NCI-H774 (cell line): ENCODE measurements at regions not wholly inside any gene's neighbourhood (a gene's known extent, or its start where the extent isn't known, plus 50 kb on each side); places are given as distances from the start of the nearest gene placed in this dataset.
A peak's percentile ranks its signal among the peaks of the same experiment; 100 is the strongest.

Experiments
- DNase-seq: peaks from one replicate; lab custom pipeline; 2025; lab: John Stamatoyannopoulos, UW

DNA sequence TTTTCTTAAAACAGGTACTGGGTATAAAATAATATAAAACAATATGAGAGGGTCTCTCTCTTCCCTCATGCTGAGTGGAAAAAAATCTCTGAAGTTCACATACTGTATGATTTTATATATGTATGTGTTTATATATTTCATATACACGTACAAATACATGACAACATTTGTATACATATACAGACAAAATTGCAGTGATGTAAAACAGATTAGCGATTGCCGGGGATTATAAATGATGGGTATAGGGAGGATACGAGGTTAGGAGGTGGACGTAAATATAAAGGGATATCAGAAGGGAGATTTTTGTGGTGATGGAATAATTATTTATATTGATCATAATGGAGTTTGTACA is 194.8 kb upstream of the PRSS16 start:
- DNase-seq, result no peak

DNA sequence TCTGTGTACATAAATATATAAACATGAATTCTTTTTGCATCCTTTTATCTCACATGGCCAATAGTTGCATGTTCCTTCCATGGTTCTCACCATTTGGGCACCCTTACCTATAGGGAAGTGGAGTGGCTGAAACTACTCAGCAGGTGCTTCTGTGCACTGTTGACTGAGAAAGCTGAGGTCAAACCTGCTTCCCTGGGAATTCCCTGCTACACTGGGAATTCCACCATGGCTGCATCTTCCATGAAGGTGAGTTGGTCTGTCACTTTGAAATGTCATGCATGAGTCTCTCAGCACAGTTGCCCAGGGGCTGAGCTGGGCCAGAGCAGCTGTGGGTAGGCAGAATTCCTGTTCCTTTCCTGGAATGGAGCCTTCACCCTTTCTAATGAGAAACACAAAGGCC is 193.8 kb upstream of the PRSS16 start:
- DNase-seq, result no peak

DNA sequence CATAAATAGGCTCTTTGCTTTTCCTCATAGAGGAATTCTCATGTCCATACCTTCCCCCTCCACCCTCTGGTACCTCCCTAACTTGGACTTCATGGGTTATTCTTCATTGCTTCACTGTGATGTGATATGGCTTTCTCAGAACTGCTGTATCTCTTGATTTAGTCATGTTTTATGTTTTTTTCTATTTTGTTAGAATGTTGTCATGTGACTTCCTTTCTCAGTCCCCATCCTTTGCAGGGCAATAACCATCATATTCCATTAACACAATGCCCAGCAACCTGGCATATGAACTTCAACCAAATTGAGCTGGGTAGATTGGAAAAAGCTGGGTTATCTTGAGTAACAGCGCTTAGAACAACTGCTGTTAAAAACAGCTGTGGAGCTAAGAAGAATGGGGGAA is 190.9 kb upstream of the PRSS16 start:
- DNase-seq, result no peak

DNA sequence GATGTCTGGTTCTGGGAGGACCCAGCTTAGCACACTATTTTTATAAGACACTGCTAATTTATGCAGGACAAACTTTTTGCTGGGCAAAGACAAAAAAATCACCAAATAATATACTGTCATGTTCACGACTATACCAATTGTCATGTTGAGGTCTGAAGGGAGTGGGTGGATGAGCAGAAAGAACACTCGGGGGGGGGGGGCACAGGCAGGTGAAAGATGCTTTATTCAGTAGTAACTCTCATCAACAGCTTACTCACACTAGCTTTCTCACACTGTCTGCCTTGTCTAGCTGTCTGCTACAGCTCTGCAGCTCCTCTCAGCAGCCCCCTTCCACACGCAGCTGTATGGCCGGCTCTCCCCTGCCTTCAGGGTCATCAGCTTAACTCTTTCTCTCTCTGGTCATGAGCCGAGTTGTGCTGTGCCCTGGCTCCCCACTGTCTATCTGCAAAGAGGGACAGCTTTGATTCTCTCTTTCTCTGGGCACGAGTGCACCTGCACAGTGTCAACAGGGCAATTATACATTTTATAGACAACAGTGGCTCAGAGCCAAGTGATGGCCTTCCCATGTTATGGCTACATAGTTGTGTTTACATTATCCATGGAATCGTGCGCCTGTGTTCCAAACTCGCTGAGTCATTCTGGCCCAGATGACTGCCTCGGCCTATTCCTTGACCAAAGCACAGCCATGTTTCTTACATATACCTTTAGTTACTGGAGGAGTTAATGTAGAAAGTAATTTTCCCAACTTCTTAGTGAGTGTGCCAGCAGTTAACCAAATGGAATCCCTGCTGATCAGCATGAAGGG is 187.7 kb upstream of the PRSS16 start:
- DNase-seq, result peak; percentile 80

DNA sequence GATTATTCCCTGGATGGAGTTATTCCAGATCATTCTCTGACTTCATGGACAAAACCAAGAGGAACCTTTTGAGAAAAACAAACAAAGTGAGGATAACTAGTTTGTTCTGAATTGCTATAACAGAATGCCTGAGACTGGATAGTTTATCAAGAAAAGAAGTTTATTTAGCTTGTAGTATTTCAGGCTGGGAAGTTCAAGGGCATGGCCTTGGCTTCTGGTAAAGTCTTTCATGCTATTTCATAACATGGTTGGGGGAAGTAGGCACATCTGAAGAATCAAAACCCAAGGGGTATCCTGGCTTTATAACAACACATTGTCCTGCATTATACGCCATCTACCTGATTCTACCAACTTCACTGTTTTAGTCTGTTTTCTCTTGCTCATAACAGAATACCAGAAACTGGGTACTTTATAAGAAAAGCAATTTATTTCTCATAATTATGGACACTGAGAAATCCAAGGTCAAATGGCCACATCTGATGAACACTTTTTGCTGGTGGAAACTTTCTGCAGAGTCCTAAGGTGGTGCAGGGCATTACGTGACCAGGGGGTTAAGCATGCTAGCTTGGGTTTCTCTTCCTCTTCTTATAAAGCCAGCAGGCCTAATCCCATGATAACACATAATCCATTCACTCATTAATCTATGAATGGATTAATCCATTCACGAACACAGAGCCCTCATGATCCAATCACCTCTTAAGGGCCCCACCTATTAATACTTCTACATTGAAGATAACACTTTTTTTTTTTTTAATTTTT is 186.1 kb upstream of the PRSS16 start:
- DNase-seq, result no peak

DNA sequence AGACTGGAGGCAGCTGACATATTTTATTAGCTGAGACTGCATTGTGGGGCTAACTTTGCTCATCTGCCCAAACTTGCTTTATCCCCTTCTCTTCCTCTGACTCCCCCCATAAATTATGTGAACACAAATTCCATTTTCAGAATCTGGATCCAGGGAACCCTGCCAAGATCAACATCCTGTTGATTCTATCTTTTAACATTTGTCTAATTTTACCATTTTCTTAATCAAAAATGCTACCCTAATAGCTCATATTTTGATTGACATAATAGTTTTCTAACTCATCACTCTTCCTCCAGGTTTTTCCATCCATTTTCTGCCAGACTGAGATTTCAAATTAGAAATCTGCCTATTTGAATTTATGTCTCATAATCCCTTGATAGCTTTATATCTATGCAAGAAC is 184.7 kb upstream of the PRSS16 start:
- no peak for DNase-seq

DNA sequence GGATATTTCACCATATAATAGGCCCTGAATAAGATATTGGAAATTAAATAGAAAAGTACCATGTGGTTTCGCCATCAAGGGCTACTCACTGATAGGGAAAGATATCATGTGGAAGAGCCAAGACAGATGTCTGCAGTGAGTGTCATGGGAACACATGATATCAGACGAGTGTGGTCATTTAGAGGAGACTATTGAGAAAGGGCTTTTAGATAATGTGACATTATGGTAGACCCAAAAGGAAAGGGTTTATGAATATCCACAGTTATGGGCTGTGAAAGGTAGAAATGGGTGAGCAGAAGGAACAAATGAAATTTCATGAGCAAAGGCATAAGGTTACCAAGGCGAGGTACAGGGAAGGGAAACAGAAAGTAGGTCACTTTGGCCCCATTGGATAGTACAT is 182.3 kb upstream of the PRSS16 start:
- DNase-seq, result no peak

DNA sequence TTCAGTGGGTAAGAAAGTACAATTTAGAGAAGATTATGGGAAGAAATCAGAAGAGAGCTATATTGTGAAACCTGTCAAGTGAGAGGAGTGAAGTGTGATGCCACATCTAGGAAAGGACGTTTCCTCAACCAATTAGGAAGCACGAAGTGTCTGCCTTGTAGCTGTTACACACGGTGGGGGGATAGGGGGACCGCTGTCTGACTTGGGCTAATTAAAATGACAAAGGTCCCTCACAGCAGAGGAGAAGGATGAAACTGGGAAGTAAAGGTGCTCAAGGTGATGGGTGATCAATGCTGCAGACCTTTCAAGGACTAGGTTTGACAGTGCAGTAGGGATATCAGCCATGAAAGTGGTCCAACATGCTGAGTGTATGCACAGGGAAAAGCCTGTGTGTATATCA is 181.1 kb upstream of the PRSS16 start:
- DNase-seq, result no peak

DNA sequence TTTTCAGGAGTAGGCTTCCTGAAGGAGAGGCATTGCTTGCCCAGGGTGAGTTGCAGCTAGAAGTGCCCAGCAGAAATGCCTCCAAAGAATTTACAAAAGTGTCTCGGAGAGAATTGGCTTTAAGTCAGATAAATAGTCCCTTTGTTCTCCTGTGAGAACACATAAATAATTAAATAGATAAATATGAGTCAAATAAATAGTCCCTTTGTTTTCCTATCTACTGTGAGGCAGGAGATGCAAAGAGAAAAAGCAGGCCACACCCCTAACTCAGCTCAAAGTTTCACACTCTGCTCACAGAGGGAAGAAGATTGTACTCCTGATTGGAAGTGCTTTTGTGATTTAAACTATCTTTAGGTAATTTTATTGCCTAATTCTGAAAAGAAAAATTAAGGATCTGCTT is 180.7 kb upstream of the PRSS16 start:
- no peak for DNase-seq

DNA sequence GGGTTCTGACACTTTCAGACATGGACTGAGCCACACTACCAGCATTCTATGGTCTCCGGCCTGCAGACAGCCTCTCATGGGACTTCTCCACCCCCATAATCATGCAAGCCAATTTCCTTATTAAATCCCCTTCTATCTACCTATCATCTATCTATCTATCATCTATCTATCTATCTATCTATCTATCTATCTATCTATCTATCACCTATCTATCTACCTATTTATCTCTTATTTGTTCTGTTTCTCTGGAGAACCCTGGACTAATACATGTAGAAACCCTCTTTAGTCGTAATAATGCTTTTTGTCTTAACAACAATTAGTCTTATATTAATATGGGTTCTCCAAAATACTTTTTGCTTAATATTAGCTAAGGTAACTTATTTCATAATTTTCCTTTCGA is 174.1 kb upstream of the PRSS16 start:
- no peak for DNase-seq

DNA sequence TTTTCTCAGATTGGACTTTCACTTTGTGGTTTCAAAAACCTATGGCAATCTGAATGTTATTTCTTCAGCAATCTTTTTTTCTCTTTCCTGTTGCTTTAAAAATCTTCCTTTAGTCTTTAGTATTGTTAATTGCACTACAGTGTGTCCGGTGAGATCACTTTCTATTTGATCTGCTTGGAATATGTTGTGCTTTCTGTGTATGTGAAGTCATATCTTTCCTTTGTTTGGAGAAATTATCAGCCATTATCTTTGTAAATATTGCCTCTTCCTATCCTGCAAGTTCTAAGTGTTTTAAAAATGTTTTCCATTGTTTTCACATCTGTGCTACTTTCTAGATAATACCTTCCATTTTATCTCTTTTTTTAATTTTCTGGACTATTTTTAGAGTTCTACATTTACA is 171.4 kb upstream of the PRSS16 start:
- peak; percentile 20 for DNase-seq

DNA sequence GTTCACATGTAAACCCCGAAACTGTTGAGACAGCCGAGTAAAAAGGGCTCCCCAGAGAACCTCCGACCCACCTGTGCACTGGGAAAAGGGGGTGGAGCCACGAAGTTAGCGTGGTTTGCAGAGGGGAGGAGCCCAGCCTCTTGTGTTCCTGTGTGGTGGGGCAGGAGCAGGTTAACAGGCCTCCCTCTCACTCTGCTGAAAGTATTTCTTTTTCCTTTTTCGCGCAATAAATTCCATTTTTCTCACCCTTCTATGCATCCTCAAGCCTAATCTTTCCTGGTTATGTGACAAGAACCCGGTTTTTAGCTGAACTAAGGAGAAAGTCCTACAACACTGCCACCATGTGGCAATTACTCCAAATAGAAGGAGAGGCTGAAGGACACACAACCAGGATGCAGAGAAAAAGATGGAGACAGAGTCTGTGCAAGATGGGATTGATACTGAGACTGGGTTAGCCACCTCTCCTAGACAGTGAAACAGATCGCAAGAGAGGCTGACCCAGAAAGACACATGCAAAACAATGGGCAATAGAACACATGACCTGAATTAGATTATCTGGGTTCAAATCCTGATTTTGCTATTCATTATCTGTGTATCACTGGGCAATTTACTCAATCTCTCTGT is 168.7 kb upstream of the PRSS16 start:
- peak; percentile 74 for DNase-seq

DNA sequence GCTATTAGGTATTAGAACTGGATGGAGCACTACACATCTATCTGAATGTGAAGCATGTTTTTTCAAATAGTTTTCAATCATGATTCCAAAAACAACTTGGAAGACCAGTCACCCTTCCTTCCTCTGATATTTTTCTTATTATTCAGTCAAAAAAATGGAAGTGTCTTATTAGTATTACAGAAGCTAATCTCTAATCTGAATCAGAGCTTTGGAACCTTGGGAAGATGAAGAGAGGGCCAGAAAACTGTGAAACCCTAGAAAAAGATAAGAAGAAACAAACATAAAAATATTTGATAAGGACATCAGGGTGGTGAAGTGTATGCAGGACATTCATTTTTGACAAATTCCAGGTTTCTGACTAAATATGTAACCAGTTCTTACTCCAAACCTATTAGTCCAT is 166.3 kb upstream of the PRSS16 start:
- no peak for DNase-seq

DNA sequence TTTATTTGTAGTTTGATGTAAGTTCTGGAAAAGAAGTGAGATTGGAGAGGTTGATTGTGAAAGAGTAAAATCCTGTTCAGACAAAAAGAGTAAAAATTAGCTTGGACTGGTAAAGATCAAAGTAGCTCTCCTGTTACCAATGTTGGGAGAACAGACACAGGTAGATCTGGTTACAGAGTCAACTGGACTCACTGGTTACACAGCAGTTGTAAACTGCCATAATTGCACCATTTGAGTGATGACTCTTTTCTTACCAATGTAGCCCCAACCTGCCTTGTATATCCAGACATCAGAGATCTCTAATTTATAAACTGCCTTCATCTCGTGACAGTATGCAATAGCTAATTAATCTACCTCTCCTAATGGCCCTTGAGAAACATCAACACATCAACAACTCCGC is 165.6 kb upstream of the PRSS16 start:
- DNase-seq, result peak; percentile 31

DNA sequence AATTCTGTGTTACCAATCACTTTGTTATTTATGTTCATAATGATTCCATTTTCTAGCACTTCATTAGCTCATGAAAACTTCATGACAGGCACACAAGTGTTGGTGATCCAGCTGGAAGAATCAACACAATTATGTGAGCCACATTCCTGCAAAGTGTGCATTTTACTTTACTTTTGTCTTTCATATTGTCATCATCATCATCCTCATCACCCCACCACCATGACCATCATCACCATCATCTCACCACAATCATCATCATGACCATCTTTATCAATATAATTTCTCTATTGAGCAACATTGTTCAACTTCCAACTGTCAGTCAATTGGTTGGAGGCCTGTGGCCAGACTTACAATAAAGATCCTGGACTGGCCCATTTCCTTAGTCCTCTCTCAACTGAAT is 159.4 kb upstream of the PRSS16 start:
- no peak for DNase-seq

DNA sequence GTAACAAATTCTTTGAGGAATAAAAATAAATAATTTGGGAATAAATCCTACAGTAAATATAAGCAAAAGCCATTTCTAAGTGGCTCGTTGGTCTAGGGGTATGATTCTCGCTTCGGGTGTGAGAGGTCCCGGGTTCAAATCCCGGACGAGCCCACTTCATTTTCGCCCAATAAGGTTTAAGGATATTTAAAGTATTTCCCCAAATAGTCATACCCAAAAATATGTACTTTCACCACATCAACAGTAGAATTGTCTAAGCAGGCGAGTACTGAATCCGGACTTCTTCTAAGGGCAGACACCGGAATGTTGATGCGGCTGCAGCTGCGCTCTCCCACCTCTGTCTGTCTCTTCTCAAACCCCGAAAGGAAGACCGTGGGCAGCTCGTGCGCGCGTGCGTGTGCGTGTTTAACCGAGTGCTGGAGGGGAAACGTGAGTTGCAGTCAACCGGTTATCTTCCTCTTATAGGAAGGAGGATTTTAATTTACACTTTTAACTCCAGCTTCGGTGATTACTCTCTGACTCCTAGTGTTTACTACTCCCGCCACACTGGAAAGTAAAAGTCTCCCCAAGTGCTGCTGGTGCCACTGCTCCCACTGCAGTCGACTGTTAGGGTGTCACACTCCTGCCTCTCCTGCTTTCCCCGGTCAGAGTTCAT is 155.7 kb upstream of the PRSS16 start:
- DNase-seq, result no peak

DNA sequence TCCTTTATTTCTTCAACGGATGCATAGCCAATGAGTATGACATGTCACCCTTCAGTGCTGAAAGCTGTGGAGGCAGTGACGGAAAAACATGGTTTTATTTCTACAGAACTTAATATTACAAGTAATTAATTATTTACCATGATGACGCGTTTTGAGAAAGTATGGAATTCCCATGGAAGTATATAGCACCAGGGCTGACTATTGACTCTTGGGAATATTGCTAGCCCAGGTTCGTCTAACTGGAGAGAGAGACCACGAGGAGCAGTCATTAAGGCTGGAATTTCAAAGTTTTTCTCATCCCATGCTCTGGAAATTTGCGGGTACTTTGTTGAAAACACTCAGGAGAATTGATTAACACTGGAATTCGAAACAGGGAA is 155.2 kb upstream of the PRSS16 start:
- DNase-seq, result no peak

DNA sequence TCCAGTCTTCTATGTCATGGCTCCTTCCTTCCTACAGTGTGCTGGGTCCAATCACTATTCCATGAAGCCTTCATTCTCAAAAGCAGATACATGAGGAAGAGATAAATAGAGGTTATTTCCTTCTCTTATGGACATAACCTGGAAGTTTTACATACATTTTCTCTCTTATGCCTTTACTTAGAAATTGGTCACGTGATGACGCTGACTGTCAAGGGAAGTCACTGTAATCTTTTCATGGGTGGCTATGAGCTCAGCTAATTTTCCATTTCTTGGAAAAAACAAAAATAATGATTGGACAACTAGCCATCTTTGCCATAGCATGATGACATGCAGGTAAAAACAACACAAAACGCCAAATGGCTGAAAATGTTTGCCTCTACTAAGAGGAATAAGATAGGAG is 151.6 kb upstream of the PRSS16 start:
- DNase-seq, result no peak

DNA sequence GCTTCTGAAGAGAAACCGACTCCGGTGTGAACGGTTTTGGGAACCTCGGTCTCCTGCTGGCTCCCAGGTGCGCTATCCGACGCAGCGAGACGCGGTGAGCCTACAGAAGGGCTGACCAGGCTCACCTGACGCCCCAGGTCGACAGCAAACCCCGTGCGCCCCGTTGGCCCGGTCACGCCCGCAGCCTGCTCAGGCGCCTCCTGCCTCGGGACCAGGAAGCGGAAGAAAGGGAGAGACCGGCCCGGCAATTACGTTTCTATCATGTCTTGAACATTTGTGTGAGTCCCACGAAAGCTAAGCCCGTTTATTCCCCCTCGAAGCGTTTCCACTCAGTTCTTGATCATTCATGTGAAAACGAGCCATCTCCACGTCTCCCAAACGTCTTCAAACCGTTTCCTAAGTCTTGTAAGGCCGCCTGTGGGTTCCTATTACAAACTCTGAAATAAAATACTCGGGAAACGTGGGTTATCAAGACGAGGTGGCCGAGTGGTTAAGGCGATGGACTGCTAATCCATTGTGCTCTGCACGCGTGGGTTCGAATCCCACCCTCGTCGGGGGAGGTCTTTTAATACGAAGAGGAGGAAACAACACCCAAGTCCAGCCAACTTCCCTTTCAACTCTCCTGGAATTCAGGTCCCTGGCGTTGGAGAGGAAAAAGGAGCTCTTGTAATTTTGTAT is 150.5 kb upstream of the PRSS16 start:
- DNase-seq, result no peak

DNA sequence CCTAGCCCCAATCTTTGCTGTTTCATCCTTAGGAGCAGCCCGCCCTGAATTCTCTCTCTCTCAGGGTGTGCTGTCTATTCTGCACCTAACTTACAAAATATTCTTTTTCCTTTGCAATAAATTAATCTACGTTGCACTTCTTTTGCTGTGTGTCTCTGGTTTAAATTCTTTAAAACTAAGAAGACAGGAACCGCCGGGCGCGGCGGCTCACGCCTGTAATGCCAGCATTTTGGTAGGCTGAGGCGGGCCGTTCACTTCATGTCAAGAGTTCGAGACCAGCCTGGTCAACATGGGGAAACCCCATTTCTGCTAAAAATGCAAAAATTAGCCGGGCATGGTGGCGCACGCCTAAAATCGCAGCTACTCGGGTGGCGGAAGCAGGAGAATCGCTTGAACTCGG is 148.5 kb upstream of the PRSS16 start:
- DNase-seq, result no peak

DNA sequence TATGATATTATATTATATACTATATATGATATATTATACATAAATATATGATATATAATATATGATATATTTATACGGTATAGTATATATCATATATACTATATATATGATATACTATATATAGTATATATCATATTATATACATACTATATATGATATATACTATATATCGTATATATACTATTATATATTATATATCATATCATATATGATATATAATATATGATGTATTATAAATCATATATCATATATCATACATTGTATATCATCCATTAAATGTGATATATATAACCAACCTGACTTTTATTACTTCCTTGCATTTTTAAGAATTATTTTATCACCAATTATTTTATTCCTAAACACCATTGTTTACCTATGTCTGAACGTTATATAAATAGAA is 146.6 kb upstream of the PRSS16 start:
- no peak for DNase-seq

DNA sequence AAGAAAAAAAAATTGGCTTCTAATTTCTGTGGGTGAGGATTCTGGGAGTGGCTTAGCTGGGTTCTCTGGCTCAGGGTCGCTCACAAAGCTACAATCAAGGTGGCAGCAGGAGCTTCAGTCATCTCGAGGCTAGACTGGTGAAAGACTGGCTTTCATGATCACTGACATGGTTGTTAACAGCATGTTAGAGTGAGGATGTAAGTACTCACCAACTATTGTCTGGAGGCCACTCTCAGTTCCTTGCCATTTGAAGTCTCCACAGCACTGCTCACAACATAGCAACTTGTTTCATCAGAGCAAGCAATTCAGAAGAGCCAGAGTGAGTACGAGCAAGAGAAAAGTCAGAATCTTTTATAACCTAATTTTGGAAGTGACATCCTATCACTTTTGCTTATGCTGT is 145.7 kb upstream of the PRSS16 start:
- DNase-seq, result no peak
